ENCODE measurements at regions not wholly inside any gene's neighbourhood (a gene's known extent, or its start where the extent isn't known, plus 50 kb on each side); places are given as distances from the start of the nearest gene placed in this dataset.

DNA sequence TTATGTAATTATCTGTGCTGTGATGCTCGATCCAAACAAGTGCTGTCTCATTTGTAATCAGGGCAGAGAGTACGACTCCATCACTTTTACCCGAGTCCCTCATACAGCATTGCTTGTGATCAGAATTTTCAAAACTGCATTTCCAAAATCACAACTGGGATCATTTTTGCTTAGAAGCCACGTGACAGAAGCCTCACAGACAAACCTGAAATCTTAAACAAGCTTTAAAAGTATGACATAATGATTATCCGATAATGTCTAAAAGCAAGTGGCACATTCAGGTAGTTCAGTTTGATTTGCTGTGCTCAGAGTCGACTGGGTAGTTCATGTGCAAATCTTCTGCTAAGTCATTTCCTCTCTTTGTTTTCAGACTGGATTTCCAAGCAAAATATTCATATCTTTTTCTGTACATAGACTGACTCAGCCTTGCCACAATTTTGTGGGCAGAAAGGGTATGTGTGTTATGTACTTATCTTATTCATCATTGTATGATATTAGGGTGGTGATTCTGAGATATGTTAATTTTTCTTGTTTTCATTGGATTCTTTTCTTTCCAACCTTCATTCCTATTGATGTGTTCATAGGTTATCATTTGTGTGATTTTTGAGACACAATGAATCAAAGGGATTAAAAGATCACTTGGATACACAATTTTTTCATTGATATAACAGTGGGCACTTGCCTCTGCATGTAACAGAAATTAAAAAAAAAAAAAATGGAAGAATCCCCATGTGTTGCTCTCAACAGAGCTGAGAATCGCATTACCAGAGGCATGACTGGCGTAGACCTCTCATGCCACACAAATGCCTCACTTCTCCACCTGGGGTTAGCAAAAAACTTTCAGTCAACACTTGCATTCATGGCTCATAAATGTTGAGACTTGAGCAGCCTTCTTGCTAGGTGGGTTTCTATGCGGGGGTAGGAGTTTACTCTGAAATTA, 355.7 kb downstream of the LTN1 start:
- intact Hi-C loops (cut with micrococcal nuclease) (loop anchor here (1.0 to 5.0 kb wide), 6 partner anchors 97 to 1792 kb away; partner anchors contain the start of genes ADAMTS1 and CCT8), dilution Hi-C loops (cut with MboI; ENCODE audit: extremely low pct_ligation_motif_present, low sequenced_read_pairs) (no loop called here)
- CTCF ChIA-PET = interaction anchor here (2.5 kb wide), 1 partner anchor 108 kb away, joined by 10 read pairs; no protein-coding TSS in a partner anchor
- H3K9ac ChIP-seq (replicated peaks; ENCODE audit: extremely low read depth, insufficient read depth, low read length) = peak overlapping the region; percentile 85
- TSS peak; percentile 1 for BruUV-seq (replicated peaks)
- no peaks in the 10 kb centered on the region for H3K36me3 ChIP-seq (ENCODE audit: control insufficient read depth in 2 of 2, extremely low read depth in 1 of 2, insufficient read depth in 2 of 2, low read length in 2 of 2)
- H3K4me1 ChIP-seq (ENCODE audit: control insufficient read depth, extremely low read depth, insufficient read depth, low read length) = peaks cover 55% of the 10 kb centered on the region
- no peaks in the 10 kb centered on the region for H3K9me1 ChIP-seq (replicated peaks; ENCODE audit: control insufficient read depth, extremely low read depth, insufficient read depth, low read length)
- H3K9me3 ChIP-seq (replicated peaks; ENCODE audit: control insufficient read depth, insufficient read depth, low read length) = no peaks in the 10 kb centered on the region
- H3K4me2 ChIP-seq (ENCODE audit: insufficient read depth, low read length) = peak overlapping the region; percentile 70
- H3K27ac ChIP-seq (ENCODE audit: insufficient read depth, low read depth, low read length) = peak overlapping the region; percentile 97
- POLR2A ChIA-PET = no interaction called here
- peak overlapping the region in 1 of 3 experiments; percentile 26 for H3K4me3 ChIP-seq (replicated peaks in 1 of 3; ENCODE audit: insufficient read depth in 1 of 3, low read depth in 1 of 3, low read length in 3 of 3)
- no peaks in the 10 kb centered on the region for H3K27me3 ChIP-seq (ENCODE audit: control insufficient read depth in 2 of 2, insufficient read depth in 2 of 2, low read length in 2 of 2)
- FAIRE-seq (peak; percentile 94), DNase-seq (ENCODE audit: low read depth, low spot score) (peak; percentile 96)
- H4K20me1 ChIP-seq (replicated peaks; ENCODE audit: control insufficient read depth, extremely low read depth, insufficient read depth, low read length) = no peaks in the 10 kb centered on the region
- TF ChIP-seq FOS (IDR thresholded peaks at IDR 0.05; ENCODE audit: borderline replicate concordance, insufficient read depth, low read length) (peak; percentile 91), POLR2A (IDR thresholded peaks at IDR 0.05; ENCODE audit: low read depth, low read length) (peak; percentile 65), GATA2 (IDR thresholded peaks at IDR 0.05; ENCODE audit: insufficient read depth, insufficient read length, low read depth, low read length) (peak; percentile 96), JUN (IDR thresholded peaks at IDR 0.05; ENCODE audit: borderline replicate concordance, insufficient read depth, insufficient read length, low read depth) (peak; percentile 85), POLR2AphosphoS5 (IDR thresholded peaks at IDR 0.05; ENCODE audit: insufficient read depth, low read depth, low read length) (no peak), EZH2 (IDR thresholded peaks at IDR 0.05; ENCODE audit: borderline replicate concordance, low read depth, low read length, severe bottlenecking) (no peak), MYC (IDR thresholded peaks at IDR 0.05; ENCODE audit: low read depth, low read length) (no peak)
- TF ChIP-seq, protein P1, sequence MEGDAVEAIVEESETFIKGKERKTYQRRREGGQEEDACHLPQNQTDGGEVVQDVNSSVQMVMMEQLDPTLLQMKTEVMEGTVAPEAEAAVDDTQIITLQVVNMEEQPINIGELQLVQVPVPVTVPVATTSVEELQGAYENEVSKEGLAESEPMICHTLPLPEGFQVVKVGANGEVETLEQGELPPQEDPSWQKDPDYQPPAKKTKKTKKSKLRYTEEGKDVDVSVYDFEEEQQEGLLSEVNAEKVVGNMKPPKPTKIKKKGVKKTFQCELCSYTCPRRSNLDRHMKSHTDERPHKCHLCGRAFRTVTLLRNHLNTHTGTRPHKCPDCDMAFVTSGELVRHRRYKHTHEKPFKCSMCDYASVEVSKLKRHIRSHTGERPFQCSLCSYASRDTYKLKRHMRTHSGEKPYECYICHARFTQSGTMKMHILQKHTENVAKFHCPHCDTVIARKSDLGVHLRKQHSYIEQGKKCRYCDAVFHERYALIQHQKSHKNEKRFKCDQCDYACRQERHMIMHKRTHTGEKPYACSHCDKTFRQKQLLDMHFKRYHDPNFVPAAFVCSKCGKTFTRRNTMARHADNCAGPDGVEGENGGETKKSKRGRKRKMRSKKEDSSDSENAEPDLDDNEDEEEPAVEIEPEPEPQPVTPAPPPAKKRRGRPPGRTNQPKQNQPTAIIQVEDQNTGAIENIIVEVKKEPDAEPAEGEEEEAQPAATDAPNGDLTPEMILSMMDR (IDR thresholded peaks at IDR 0.05; ENCODE audit: extremely low read depth in 1 of 2, insufficient read depth in 1 of 2, low read depth in 1 of 2, low read length in 2 of 2) = no peak
- TF ChIP-seq, protein P2, sequence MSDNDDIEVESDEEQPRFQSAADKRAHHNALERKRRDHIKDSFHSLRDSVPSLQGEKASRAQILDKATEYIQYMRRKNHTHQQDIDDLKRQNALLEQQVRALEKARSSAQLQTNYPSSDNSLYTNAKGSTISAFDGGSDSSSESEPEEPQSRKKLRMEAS (IDR thresholded peaks at IDR 0.05; ENCODE audit: insufficient read depth, insufficient read length) = no peak
- no peak overlapping the region for H2AFZ ChIP-seq (ENCODE audit: low read depth, low read length)
- H3K79me2 ChIP-seq (ENCODE audit: control insufficient read depth, insufficient read depth, low read length) = no peaks in the 10 kb centered on the region
